Immature natural killer cell (primary cell): ENCODE measurements at regions not wholly inside any gene's neighbourhood (a gene's known extent, or its start where the extent isn't known, plus 50 kb on each side); places are given as distances from the start of the nearest gene placed in this dataset.
"Not testable (repeated sequence)": the region's sequence is repeated elsewhere in the genome, so short reads cannot be mapped to it uniquely, and the experiment has no call there.

ENCODE experiments used
- DNase-seq, 3 donors: peaks; one replicate each; pipeline ENCODE4 v3.0.0; 2022; ENCODE audit warnings: mixed read lengths in 1 of 3
- H3K27ac Mint-ChIP-seq, 6 donors: one replicate each; pipeline ENCODE4 v1.8.0; 2020; ENCODE audit warnings: mixed read lengths in 6 of 6, mild to moderate bottlenecking in 5 of 6, inconsistent platforms in 4 of 6, moderate library complexity in 3 of 6
- H3K27me3 Mint-ChIP-seq, 3 donors: one replicate each; pipeline ENCODE4 v1.8.0; 2020 to 2021; ENCODE audit warnings: low read depth in 3 of 3, mild to moderate bottlenecking in 3 of 3, mixed read lengths in 3 of 3, moderate library complexity in 3 of 3, inconsistent platforms in 1 of 3
- H3K36me3 Mint-ChIP-seq, 3 donors: one replicate each; pipeline ENCODE4 v1.8.0; 2020; ENCODE audit warnings: mixed read lengths in 3 of 3, inconsistent platforms in 2 of 3, mild to moderate bottlenecking in 2 of 3
- H3K4me1 Mint-ChIP-seq, 2 donors: one replicate each; pipeline ENCODE4 v1.8.0; 2020; ENCODE audit warnings: inconsistent platforms in 2 of 2, mild to moderate bottlenecking in 2 of 2, mixed read lengths in 2 of 2, moderate library complexity in 1 of 2
- H3K4me3 Mint-ChIP-seq, 5 donors: one replicate each; pipeline ENCODE4 v1.8.0; 2020; ENCODE audit warnings: mild to moderate bottlenecking in 5 of 5, mixed read lengths in 5 of 5, inconsistent platforms in 3 of 5, moderate library complexity in 3 of 5
- H3K9me3 Mint-ChIP-seq, 6 donors: one replicate each; pipeline ENCODE4 v1.8.0; 2020; ENCODE audit warnings: mild to moderate bottlenecking in 6 of 6, mixed read lengths in 6 of 6, inconsistent platforms in 4 of 6, moderate library complexity in 3 of 6

DNA sequence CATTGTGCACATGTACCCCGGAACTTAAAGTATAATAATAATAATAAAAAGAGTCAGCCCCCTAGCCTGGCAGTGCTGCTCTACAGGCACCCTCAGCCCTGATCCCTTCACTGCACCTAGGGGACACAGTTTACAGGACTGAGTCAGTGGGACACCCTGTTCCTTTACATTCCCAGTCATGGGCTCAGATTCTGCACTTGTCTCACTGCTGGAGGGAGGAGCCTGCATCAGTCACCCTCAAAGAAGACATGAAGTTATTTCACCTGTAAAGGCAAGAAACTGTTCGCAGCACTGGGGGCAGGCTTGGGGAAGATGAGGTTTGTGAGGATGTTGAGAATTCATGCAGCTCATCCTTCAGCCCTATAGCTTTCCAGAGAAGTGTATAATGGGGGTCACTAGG is 50.7 kb upstream of the VPREB1 start:
- Mint-ChIP-seq H3K27me3 (peaks cover 7 to 28% (median 7%) of the 10 kb centered on the region in 3 donors), H3K36me3 (no peaks in the 10 kb centered on the region), H3K27ac (no peak overlapping the region), H3K4me3 (no peak overlapping the region), H3K9me3 (peaks cover 0 to 2% (median 0%) of the 10 kb centered on the region in 6 donors), H3K4me1 (no peaks in the 10 kb centered on the region)
- no peak for DNase-seq

DNA sequence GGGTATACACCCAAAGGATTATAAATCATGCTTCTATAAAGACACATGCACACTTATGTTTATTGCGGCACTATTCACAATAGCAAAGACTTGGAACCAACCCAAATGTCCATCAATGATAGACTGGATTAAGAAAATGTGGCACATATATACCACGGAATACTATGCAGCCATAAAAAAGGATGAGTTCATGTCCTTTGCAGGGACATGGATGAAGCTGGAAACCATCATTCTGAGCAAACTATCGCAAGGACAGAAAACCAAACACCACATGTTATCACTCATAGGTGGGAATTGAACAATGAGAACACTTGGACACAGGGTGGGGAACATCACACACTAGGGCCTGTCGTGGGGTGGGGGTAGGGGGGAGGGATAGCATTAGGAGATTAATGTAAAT is 51.1 kb upstream of the VPREB1 start:
- H3K4me1 Mint-ChIP-seq, H3K9me3 Mint-ChIP-seq, H3K27ac Mint-ChIP-seq, H3K36me3 Mint-ChIP-seq, DNase-seq, H3K4me3 Mint-ChIP-seq: not testable (repeated sequence)
- H3K27me3 Mint-ChIP-seq = peaks cover 7 to 28% (median 8%) of the 10 kb centered on the region in 3 donors

DNA sequence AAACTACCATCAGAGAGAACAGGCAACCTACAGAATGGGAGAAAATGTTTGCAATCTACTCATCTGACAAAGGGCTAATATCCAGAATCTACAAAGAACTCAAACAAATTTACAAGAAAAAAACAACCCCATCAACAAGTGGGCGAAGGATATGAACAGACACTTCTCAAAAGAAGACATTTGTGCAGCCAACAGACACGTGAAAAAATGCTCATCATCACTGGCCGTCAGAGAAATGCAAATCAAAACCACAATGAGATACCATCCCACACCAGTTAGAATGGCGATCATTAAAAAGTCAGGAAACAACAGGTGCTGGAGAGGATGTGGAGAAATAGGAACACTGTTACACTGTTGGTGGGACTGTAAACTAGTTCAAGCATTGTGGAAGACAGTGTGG is 51.6 kb upstream of the VPREB1 start:
- DNase-seq, H3K4me3 Mint-ChIP-seq, H3K9me3 Mint-ChIP-seq, H3K36me3 Mint-ChIP-seq, H3K27ac Mint-ChIP-seq, H3K4me1 Mint-ChIP-seq: not testable (repeated sequence)
- peaks cover 7 to 28% (median 8%) of the 10 kb centered on the region in 3 donors for H3K27me3 Mint-ChIP-seq

DNA sequence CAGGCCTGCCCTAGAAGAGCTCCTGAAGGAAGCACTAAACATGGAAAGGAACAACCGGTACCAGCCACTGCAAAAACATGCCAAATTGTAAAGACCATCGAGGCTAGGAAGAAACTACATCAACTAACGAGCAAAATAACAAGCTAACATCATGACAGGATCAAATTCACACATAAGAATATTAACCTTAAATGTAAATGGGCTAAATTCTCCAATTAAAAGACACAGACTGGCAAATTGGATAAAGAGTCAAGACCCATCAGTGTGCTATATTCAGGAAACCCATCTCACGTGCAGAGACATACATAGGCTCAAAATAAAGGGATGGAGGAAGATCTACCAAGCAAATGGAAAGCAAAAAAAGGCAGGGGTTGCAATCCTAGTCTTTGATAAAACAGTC is 54.8 kb upstream of the VPREB1 start:
- not testable (repeated sequence) for DNase-seq, H3K4me1 Mint-ChIP-seq, H3K27ac Mint-ChIP-seq, H3K4me3 Mint-ChIP-seq, H3K9me3 Mint-ChIP-seq, H3K36me3 Mint-ChIP-seq
- peaks cover 5 to 25% (median 11%) of the 10 kb centered on the region in 3 donors for H3K27me3 Mint-ChIP-seq

DNA sequence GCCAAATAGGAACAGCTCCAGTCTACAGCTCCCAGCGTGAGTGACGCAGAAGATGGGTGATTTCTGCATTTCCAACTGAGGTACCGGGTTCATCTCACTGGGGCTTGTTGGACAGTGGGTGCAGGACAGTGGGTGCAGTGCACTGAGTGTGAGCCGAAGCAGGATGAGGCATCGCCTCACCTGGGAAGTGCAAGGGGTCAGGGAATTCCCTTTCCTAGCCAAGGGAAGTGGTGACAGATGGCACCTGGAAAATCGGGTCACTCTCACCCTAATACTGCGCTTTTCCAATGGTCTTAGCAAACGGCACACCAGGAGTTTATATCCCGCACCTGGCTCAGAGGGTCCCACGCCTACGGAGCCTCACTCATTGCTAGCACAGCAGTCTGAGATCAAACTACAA is 56.7 kb upstream of the VPREB1 start:
- H3K36me3 Mint-ChIP-seq, H3K9me3 Mint-ChIP-seq, H3K4me3 Mint-ChIP-seq, H3K27ac Mint-ChIP-seq, H3K4me1 Mint-ChIP-seq, DNase-seq: not testable (repeated sequence)
- peaks cover 4 to 25% (median 11%) of the 10 kb centered on the region in 3 donors for H3K27me3 Mint-ChIP-seq

DNA sequence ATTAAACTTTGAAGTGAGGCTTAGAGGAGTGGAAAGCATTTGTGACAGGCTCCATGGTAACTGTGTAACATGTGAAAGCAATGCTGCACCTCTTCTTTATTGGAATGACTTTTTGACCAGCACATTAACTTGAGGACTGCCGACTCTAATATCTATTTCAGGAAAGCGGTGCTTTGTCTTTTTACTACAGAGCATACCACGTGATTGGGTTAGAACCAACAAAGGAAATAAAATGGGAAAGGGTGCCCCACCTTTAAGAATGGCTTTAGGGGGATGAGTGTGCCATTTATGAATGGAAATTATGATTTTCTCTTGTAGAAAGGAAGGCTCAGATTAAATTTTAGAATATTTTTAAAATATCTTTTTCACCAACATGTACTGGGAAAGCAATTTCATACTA is 57.3 kb upstream of the VPREB1 start:
- DNase-seq = no peak
- no peaks in the 10 kb centered on the region for H3K36me3 Mint-ChIP-seq
- H3K27me3 Mint-ChIP-seq = peaks cover 5 to 25% (median 11%) of the 10 kb centered on the region in 3 donors
- H3K9me3 Mint-ChIP-seq = peaks cover 0 to 2% (median 0%) of the 10 kb centered on the region in 6 donors
- H3K27ac Mint-ChIP-seq = no peak overlapping the region
- H3K4me3 Mint-ChIP-seq = no peak overlapping the region
- H3K4me1 Mint-ChIP-seq = no peaks in the 10 kb centered on the region

DNA sequence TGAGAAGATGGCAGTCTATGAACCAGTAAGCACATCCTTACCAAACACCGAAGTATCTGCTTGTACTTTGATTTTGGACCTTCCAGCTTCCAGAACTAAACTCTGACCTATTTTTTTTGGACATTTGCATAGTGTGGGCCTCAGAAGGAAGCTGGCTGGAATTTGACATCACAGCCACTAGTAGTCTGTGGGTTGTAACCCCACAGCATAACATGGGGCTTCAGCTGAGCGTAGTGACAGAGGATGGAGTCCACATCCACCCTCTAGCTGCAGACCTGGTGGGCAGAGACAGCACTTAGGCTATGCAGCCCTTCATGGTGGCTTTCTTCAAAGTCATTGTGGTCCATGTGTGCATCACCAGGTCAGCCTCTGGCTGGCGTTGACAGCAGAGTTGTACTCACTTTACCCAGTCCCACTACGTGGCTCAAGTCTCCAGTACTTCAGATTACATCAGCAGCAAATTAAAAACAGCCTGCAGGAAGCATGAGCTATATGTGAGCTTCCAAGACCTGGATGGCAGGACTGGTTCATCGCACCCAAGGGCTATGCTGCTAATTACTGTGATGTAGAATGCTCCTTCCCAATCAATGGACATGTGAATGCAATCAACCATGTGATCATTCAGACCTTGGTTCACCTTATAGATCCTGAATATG is 58.6 kb upstream of the VPREB1 start:
- Mint-ChIP-seq H3K27ac (no peak overlapping the region), H3K4me1 (no peaks in the 10 kb centered on the region), H3K36me3 (no peaks in the 10 kb centered on the region), H3K4me3 (no peak overlapping the region), H3K27me3 (peaks cover 5 to 22% (median 11%) of the 10 kb centered on the region in 3 donors), H3K9me3 (peaks cover 0 to 2% (median 0%) of the 10 kb centered on the region in 6 donors)
- DNase-seq = no peak

DNA sequence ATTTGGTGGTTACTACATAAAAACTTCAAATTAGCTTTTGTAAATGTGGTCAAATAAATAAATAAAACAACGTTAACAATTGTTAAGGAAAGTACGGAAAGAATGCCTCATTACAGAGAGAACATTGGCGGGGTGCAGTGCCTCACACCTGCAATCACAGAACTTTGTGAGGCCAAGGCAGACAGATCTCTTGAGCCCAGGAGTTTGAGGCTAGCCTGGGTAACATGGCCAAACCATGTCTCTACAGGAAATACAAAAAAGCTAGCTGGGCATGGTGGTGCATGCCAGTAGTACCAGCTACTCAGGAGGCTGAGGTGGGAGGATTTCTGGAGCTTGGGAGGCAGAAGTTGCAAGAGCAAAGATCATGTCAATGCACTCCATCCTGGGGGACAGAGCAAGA is 59.4 kb upstream of the VPREB1 start:
- no peaks in the 10 kb centered on the region for H3K36me3 Mint-ChIP-seq
- H3K4me1 Mint-ChIP-seq = no peaks in the 10 kb centered on the region
- H3K27me3 Mint-ChIP-seq = peaks cover 6 to 16% (median 9%) of the 10 kb centered on the region in 3 donors
- H3K4me3 Mint-ChIP-seq = no peak overlapping the region
- no peak for DNase-seq
- H3K9me3 Mint-ChIP-seq = peaks cover 0 to 2% (median 0%) of the 10 kb centered on the region in 6 donors
- no peak overlapping the region for H3K27ac Mint-ChIP-seq

DNA sequence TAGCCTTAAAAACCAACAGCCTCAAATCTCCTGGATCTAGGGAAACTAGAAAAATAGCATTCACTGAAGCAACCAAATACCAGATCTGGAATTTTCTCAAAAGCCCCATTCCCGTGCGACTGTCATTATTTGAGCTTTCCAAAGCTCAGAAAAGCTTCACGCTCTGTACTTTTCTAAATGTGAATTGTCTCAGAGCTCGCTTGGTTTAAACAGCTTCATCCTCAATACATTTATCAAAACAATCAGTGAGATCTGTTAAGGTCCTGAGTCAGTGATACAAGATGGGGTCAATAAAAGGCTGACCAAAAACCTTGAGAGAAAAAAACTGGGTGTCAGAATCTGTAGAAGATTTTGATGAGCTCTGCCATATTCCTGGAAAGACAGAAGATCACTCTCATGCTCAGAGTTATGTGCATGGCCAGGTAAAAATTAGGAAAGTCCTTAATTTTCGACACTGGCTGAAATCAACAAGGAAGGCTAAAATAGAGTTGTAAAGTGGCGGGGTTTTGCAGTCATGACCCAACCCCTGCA is 60.2 kb upstream of the VPREB1 start:
- Mint-ChIP-seq H3K9me3 (peaks cover 0 to 2% (median 0%) of the 10 kb centered on the region in 6 donors), H3K27me3 (peaks cover 6 to 16% (median 6%) of the 10 kb centered on the region in 3 donors), H3K36me3 (no peaks in the 10 kb centered on the region), H3K27ac (no peak overlapping the region), H3K4me3 (no peak overlapping the region), H3K4me1 (no peaks in the 10 kb centered on the region)
- DNase-seq = no peak

DNA sequence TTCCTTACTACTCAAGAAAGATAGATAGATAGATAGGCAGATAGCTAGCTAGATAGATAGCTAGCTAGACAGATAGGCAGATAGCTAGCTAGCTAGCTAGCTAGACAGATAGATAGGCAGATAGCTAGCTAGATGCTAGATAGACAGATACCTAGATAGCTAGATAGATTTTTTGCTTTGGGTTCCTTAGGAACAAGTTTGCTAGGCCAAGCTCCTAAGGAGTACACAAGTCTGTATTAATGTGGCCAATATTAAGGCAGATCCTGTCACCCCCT is 61.7 kb upstream of the VPREB1 start:
- no peak for DNase-seq
- H3K27me3 Mint-ChIP-seq = peaks cover 3 to 18% (median 6%) of the 10 kb centered on the region in 3 donors
- no peaks in the 10 kb centered on the region for H3K9me3 Mint-ChIP-seq
- no peak overlapping the region for H3K27ac Mint-ChIP-seq
- H3K4me1 Mint-ChIP-seq = no peaks in the 10 kb centered on the region
- H3K4me3 Mint-ChIP-seq = no peak overlapping the region
- no peaks in the 10 kb centered on the region for H3K36me3 Mint-ChIP-seq

DNA sequence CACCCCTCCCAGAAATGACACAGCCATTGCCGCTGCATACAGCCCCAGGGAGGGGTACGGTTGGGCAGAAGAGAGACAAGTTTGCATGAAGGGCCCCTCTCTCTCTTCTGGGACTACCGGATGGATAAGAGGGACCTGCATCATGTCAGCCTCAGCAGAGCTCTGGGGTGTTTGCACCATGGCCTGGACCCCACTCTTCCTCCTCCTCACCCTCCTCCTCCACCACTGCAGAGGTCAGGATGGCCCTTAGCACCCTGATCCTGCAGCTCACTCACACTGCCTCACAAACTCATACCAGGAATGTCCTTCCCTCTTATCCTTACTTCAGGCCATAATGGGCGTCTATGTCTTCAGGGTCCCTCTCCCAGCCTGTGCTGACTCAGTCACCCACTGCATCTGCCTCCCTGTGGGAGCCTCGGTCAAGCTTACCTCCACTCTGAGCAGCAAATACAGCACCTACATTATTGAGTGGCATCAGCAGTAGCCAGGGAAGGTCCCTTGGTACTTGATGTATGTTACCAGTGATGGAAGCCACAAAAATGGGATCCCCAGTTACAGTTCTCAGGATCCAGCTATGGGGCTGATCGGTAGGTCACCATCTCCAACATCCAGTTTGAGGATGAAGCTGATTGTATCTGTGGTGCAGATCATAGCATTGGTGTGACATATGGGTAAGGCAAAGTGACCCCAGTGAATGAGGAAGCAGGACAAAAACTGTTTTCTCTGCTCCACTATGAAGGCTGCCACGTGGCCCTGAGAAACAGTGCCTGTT is 62.2 kb upstream of the VPREB1 start:
- peak overlapping the region in 1 of 6 donors; percentile 46 for H3K27ac Mint-ChIP-seq
- H3K27me3 Mint-ChIP-seq = peaks cover 3 to 18% (median 6%) of the 10 kb centered on the region in 3 donors
- H3K4me3 Mint-ChIP-seq = no peak overlapping the region

DNA sequence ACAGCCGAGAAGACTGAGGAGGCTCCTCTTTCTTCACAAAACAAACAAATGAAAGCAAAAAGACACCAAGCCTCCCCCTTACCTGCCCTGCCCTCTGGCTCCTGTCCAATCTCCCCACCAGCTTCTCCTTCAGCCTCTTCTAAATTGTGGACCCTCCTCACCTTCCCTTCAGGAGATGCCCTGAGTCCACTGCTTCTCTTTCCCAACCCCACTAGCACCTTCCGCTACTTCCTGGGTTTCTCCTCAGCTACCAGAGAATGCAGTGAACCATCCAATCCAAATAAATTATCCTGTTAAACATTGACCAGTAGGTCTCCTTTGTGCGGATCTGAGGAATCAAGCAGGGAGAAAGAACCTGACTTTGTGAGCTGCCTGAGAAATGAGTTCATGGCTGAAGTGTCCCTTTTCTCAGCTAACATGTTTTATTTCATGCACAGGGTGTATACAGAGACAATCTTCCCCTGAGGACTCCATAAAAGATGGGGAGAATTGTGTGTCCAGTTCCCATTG is 63.2 kb upstream of the VPREB1 start:
- no peaks in the 10 kb centered on the region for H3K4me1 Mint-ChIP-seq
- DNase-seq = no peak
- peaks cover 3 to 16% (median 6%) of the 10 kb centered on the region in 3 donors for H3K27me3 Mint-ChIP-seq
- H3K9me3 Mint-ChIP-seq = no peaks in the 10 kb centered on the region
- H3K36me3 Mint-ChIP-seq = no peaks in the 10 kb centered on the region
- H3K27ac Mint-ChIP-seq = no peak overlapping the region
- H3K4me3 Mint-ChIP-seq = no peak overlapping the region

More for the DNA sequence above, 62.2 kb upstream of the VPREB1 start:
- no peak for DNase-seq
- H3K4me1 Mint-ChIP-seq = no peaks in the 10 kb centered on the region
- no peaks in the 10 kb centered on the region for H3K36me3 Mint-ChIP-seq
- no peaks in the 10 kb centered on the region for H3K9me3 Mint-ChIP-seq

DNA sequence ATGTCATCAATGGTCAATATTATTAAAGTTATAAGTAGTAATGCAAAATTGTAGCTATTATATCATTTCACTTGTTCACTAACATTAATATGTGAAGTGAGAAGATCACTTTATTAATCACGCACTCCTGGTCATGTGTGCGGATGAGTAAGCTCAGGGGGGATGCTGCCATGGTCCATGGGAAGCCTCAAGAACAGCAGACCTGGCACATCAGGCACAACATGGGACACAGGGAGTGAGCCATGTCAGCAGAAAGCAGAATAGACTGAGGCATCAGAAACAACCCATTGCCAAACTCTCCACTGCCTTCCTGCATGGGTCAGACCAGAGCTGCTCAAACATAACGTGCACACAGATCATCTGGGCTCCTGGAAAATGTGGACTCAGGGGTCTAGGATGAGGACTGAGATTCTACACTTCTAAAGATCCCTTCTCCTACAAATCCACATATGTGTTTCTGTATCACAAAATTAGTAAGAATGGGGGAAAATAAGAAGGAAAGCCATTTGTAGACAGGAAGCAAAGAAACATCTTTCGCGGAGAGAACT is 63.8 kb upstream of the VPREB1 start:
- Mint-ChIP-seq H3K4me3 (no peak overlapping the region), H3K27ac (no peak overlapping the region), H3K9me3 (no peaks in the 10 kb centered on the region), H3K4me1 (no peaks in the 10 kb centered on the region), H3K36me3 (no peaks in the 10 kb centered on the region), H3K27me3 (peaks cover 3 to 13% (median 6%) of the 10 kb centered on the region in 3 donors)
- no peak for DNase-seq

DNA sequence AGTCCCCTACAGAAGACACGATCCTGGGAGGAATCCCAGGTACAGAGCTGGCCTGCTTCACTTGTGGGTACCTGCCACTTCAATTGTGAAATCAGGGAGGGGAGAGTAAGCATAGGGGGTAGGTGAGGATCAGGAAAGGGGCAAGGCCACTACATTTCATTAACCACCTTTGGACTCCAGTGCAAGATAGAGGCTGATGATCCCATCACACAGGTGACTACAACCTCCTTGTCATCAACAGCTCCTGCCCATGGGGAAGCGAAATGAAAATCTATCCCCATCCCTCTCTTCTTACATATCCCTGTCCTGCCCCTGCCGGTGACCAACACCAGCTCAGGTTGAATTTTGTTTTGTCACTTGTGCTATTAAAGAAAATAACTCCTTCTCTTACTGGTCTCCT is 64.7 kb upstream of the VPREB1 start:
- Mint-ChIP-seq H3K4me3 (no peak overlapping the region), H3K36me3 (no peaks in the 10 kb centered on the region), H3K4me1 (no peaks in the 10 kb centered on the region), H3K27ac (no peak overlapping the region), H3K9me3 (no peaks in the 10 kb centered on the region), H3K27me3 (peaks cover 2 to 13% (median 4%) of the 10 kb centered on the region in 3 donors)
- no peak for DNase-seq
